ENCODE measurements at regions not wholly inside any gene's neighbourhood (a gene's known extent, or its start where the extent isn't known, plus 50 kb on each side); places are given as distances from the start of the nearest gene placed in this dataset.

DNA sequence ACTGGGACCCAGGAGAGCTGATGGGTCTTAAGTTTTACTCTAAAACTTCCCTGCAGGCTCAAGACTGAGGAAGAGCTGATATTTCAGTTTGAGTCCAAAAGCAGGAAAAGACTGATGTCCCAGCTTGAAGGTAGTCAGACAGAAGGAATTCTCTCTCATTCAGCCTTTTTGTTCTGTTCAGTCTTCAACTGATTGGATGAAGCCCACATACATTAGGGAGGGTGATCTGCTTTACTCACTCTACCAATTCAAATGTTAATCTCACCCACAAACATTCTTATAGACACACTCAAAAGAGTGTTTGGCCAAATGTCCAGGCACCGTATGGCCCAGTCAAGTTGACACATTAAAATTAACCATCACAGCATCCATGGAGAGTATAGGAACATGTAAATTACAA, 173.5 kb downstream of the KCNRG start:
- no peak for TF ChIP-seq POLR2AphosphoS5 (IDR thresholded peaks at IDR 0.05; ENCODE audit: low read depth, low read length)
- TF ChIP-seq POLR2A (IDR thresholded peaks at IDR 0.05; ENCODE audit: low read depth, low read length): no peak
- TF ChIP-seq TAF1 (IDR thresholded peaks at IDR 0.05; ENCODE audit: low read depth, low read length): no peak

All from GM12891 (cell line).